WTC11 (cell line): ENCODE measurements at regions not wholly inside any gene's neighbourhood (a gene's known extent, or its start where the extent isn't known, plus 50 kb on each side); places are given as distances from the start of the nearest gene placed in this dataset.
"Not testable (repeated sequence)": the region's sequence is repeated elsewhere in the genome, so short reads cannot be mapped to it uniquely, and the experiment has no call there.

Experiments
- ATAC-seq: fragments of 200-7000 bp; cut with Tn5 transposase; 2 replicates; pipeline ENCODE4 v1.10.0; 2021; ENCODE audit warnings: mild to moderate bottlenecking, moderate library complexity
- CTCF ChIA-PET: fragments of 300-600 bp; sonication (Branson Sonifier 250); formaldehyde crosslinking; loops from one replicate; lab custom pipeline; 2021; ENCODE audit warnings: antibody characterized with exemption; lab: Charles Lee
- POLR2A ChIA-PET: fragments of 350-600 bp; sonication (Branson Sonifier 250); formaldehyde crosslinking; loops from one replicate; lab custom pipeline; 2021; ENCODE audit warnings: antibody characterized with exemption; lab: Charles Lee
- DNase-seq: peaks from one replicate; pipeline ENCODE4 v3.0.0; 2021; ENCODE audit warnings: low spot score
- H3K27ac Mint-ChIP-seq: 2 replicates; pipeline ENCODE4 v1.8.0; 2021; ENCODE audit warnings: mixed read lengths
- H3K27me3 Mint-ChIP-seq: 2 replicates; pipeline ENCODE4 v1.8.0; 2021; ENCODE audit warnings: low read depth, mild to moderate bottlenecking, moderate library complexity, mixed read lengths
- H3K36me3 Mint-ChIP-seq: 2 replicates; pipeline ENCODE4 v1.8.0; 2021; ENCODE audit warnings: mixed read lengths
- H3K4me1 Mint-ChIP-seq: 2 replicates; pipeline ENCODE4 v1.8.0; 2022; ENCODE audit warnings: mixed read lengths
- H3K4me3 Mint-ChIP-seq: 2 replicates; pipeline ENCODE4 v1.8.0; 2021; ENCODE audit warnings: mild to moderate bottlenecking, moderate library complexity, mixed read lengths
- H3K9me3 Mint-ChIP-seq: 2 replicates; pipeline ENCODE4 v1.8.0; 2021; ENCODE audit warnings: mixed read lengths
- CDX4 ChIP-seq: fragments of 250-450 bp; sonication (Bioruptor Pico); IDR thresholded peaks from 2 replicates; pipeline ENCODE4 v1.9.0; 2021; ENCODE audit warnings: moderate library complexity, mild to moderate bottlenecking, inconsistent platforms, borderline replicate concordance
- CREB1 ChIP-seq: sonication (generic); formaldehyde crosslinking; IDR thresholded peaks from 2 replicates; pipeline ENCODE4 v1.8.0; 2023; ENCODE audit warnings: mild to moderate bottlenecking, missing genetic modification reagents
- E2F1 ChIP-seq: sonication (generic); formaldehyde crosslinking; IDR thresholded peaks from 2 replicates; pipeline ENCODE4 v1.8.0; 2022; ENCODE audit warnings: mild to moderate bottlenecking, missing genetic modification reagents
- ERG ChIP-seq: fragments of 250-450 bp; sonication (Bioruptor Pico); IDR thresholded peaks from 2 replicates; pipeline ENCODE4 v1.8.0; 2021; ENCODE audit warnings: mild to moderate bottlenecking
- ESRRA ChIP-seq: sonication (generic); formaldehyde crosslinking; IDR thresholded peaks from 2 replicates; pipeline ENCODE4 v1.8.1; 2022; ENCODE audit warnings: mild to moderate bottlenecking, missing genetic modification reagents, borderline replicate concordance
- FOXP1 ChIP-seq: sonication (generic); formaldehyde crosslinking; IDR thresholded peaks from 2 replicates; pipeline ENCODE4 v1.8.0; 2022; ENCODE audit warnings: missing genetic modification reagents, mild to moderate bottlenecking, moderate library complexity, borderline replicate concordance
- JUN ChIP-seq: sonication (generic); formaldehyde crosslinking; IDR thresholded peaks from 2 replicates; pipeline ENCODE4 v1.8.0; 2023; ENCODE audit warnings: mild to moderate bottlenecking, missing genetic modification reagents
- NR2C2 ChIP-seq: sonication (generic); formaldehyde crosslinking; IDR thresholded peaks from 2 replicates; pipeline ENCODE4 v1.8.0; 2022; ENCODE audit warnings: mild to moderate bottlenecking, missing genetic modification reagents
- PRDM15 ChIP-seq: sonication (generic); formaldehyde crosslinking; IDR thresholded peaks from 2 replicates; pipeline ENCODE4 v1.8.0; 2022; ENCODE audit warnings: missing genetic modification reagents
- PREB ChIP-seq: sonication (generic); formaldehyde crosslinking; IDR thresholded peaks from 2 replicates; pipeline ENCODE4 v1.8.1; 2022; ENCODE audit warnings: mild to moderate bottlenecking, missing genetic modification reagents, moderate library complexity, borderline replicate concordance
- SMAD4 ChIP-seq: sonication (generic); formaldehyde crosslinking; IDR thresholded peaks from 2 replicates; pipeline ENCODE4 v1.8.0; 2022; ENCODE audit warnings: mild to moderate bottlenecking, missing genetic modification reagents
- TCF7 ChIP-seq: sonication (generic); formaldehyde crosslinking; IDR thresholded peaks from 2 replicates; pipeline ENCODE4 v1.8.0; 2022; ENCODE audit warnings: mild to moderate bottlenecking, low read depth, missing genetic modification reagents, moderate library complexity
- TEAD4 ChIP-seq: sonication (generic); formaldehyde crosslinking; IDR thresholded peaks from 2 replicates; pipeline ENCODE4 v1.8.0; 2022; ENCODE audit warnings: mild to moderate bottlenecking, missing genetic modification reagents
- USF1 ChIP-seq: sonication (generic); formaldehyde crosslinking; IDR thresholded peaks from 2 replicates; pipeline ENCODE4 v1.8.0; 2022; ENCODE audit warnings: mild to moderate bottlenecking, missing genetic modification reagents
- ZBTB21 ChIP-seq: sonication (generic); formaldehyde crosslinking; IDR thresholded peaks from 2 replicates; pipeline ENCODE4 v1.8.1; 2023; ENCODE audit warnings: mild to moderate bottlenecking, missing genetic modification reagents, borderline replicate concordance
- ZNF317 ChIP-seq: sonication (generic); formaldehyde crosslinking; IDR thresholded peaks from 2 replicates; pipeline ENCODE4 v1.8.1; 2023; ENCODE audit warnings: low read depth, mild to moderate bottlenecking, moderate library complexity, missing genetic modification reagents, borderline replicate concordance
- ZNF671 ChIP-seq: fragments of 250-450 bp; sonication (Bioruptor Pico); IDR thresholded peaks from 2 replicates; pipeline ENCODE4 v1.8.0; 2021; ENCODE audit warnings: mild to moderate bottlenecking
- ZSCAN18 ChIP-seq: fragments of 250-450 bp; sonication (Bioruptor Pico); IDR thresholded peaks from 2 replicates; pipeline ENCODE4 v2.1.2; 2022; ENCODE audit warnings: mild to moderate bottlenecking, moderate library complexity

GRCh38 chr19:56912401-56913112 lies 72.0 kb upstream of the PEG3 start (continued):
- TF ChIP-seq PRDM15 (CRISPR knock-in tag): no peak
- no peak for TF ChIP-seq ZBTB21 (CRISPR knock-in tag)
- no peak for TF ChIP-seq ERG (CRISPR knock-in tag)
- TF ChIP-seq E2F1 (CRISPR knock-in tag): no peak
- no peak for TF ChIP-seq TCF7
- TF ChIP-seq NR2C2: no peak

- H3K27me3 Mint-ChIP-seq, POLR2A ChIA-PET, H3K4me1 Mint-ChIP-seq, DNase-seq, H3K4me3 Mint-ChIP-seq, CTCF ChIA-PET, ATAC-seq, H3K27ac Mint-ChIP-seq: not testable (repeated sequence)
- peaks cover 69% of the 10 kb centered on the region for H3K9me3 Mint-ChIP-seq
- H3K36me3 Mint-ChIP-seq: peaks cover 67% of the 10 kb centered on the region
Observed at GRCh38 chr19:56913113-56913455, 72.6 kb upstream of the PEG3 start.

GRCh38 chr19:56916528-56916927 lies 76.0 kb upstream of the PEG3 start:
- Mint-ChIP-seq H3K27me3 (peaks cover 6% of the 10 kb centered on the region; the same call in 1 of the 2 replicates), H3K27ac (no peak overlapping the region), H3K36me3 (peaks cover 70% of the 10 kb centered on the region), H3K4me1 (no peaks in the 10 kb centered on the region), H3K9me3 (peaks cover 73% of the 10 kb centered on the region), H3K4me3 (no peak overlapping the region)
- ChIA-PET POLR2A (no interaction called here), CTCF (no interaction called here)
- ATAC-seq (no peak), DNase-seq (no peak)
- no peak for TF ChIP-seq ZNF317 (CRISPR knock-in tag)
- no peak for TF ChIP-seq PREB (CRISPR knock-in tag)
- no peak for TF ChIP-seq ZSCAN18 (CRISPR knock-in tag)
- TF ChIP-seq JUN (CRISPR knock-in tag): no peak
- no peak for TF ChIP-seq CREB1 (CRISPR knock-in tag)
- no peak for TF ChIP-seq ZNF671 (CRISPR knock-in tag)
- no peak for TF ChIP-seq TEAD4
- no peak for TF ChIP-seq SMAD4 (CRISPR knock-in tag)
- TF ChIP-seq FOXP1 (CRISPR knock-in tag): no peak
- no peak for TF ChIP-seq CDX4 (CRISPR knock-in tag)
- TF ChIP-seq USF1: no peak
- no peak for TF ChIP-seq ESRRA (CRISPR knock-in tag)
